Effector CD8-positive, alpha-beta T cell (primary cell): ENCODE measurements at regions not wholly inside any gene's neighbourhood (a gene's known extent, or its start where the extent isn't known, plus 50 kb on each side); places are given as distances from the start of the nearest gene placed in this dataset.

Experiments
- DNase-seq: peaks from one replicate; lab custom pipeline; 2025; lab: John Stamatoyannopoulos, UW

- no peak for DNase-seq
Observed at GRCh38 chr13:31081316-31081715, 80.4 kb downstream of the HSPH1 start.

- DNase-seq: no peak
Observed at GRCh38 chr13:31074756-31075155, 86.9 kb downstream of the HSPH1 start.

- no peak for DNase-seq
Observed at GRCh38 chr13:31073859-31074718, 87.6 kb downstream of the HSPH1 start.

- DNase-seq: no peak
Observed at GRCh38 chr13:31072041-31072440, 89.7 kb downstream of the HSPH1 start.

- DNase-seq: no peak
Observed at GRCh38 chr13:31069808-31070534, 91.7 kb downstream of the HSPH1 start.

GRCh38 chr13:31068119-31068423 lies 93.6 kb downstream of the HSPH1 start:
- DNase-seq: no peak

- no peak for DNase-seq
Observed at GRCh38 chr13:31067416-31068118, 94.1 kb downstream of the HSPH1 start.

GRCh38 chr13:31064636-31065035 lies 97.1 kb downstream of the HSPH1 start:
- DNase-seq: no peak

- DNase-seq: no peak
Observed at GRCh38 chr13:31063772-31064171, 97.9 kb downstream of the HSPH1 start.

GRCh38 chr13:31060655-31061054 lies 101.0 kb downstream of the HSPH1 start:
- no peak for DNase-seq

GRCh38 chr13:31060220-31060619 lies 101.5 kb downstream of the HSPH1 start:
- DNase-seq: no peak

- DNase-seq: no peak
Observed at GRCh38 chr13:31057403-31058033, 104.2 kb downstream of the HSPH1 start.

- DNase-seq: no peak
Observed at GRCh38 chr13:31056644-31057271, 104.9 kb downstream of the HSPH1 start.

GRCh38 chr13:31055589-31055988 lies 106.1 kb downstream of the HSPH1 start:
- no peak for DNase-seq

GRCh38 chr13:31054632-31055031 lies 107.1 kb downstream of the HSPH1 start:
- no peak for DNase-seq

- DNase-seq: no peak
Observed at GRCh38 chr13:31053896-31054295, 107.8 kb downstream of the HSPH1 start.

- no peak for DNase-seq
Observed at GRCh38 chr13:31053091-31053490, 108.6 kb downstream of the HSPH1 start.

- DNase-seq: no peak
Observed at GRCh38 chr13:31052478-31052877, 109.2 kb downstream of the HSPH1 start.

GRCh38 chr13:31051999-31052398 lies 109.7 kb downstream of the HSPH1 start:
- DNase-seq: no peak

- no peak for DNase-seq
Observed at GRCh38 chr13:31050486-31051400, 111.0 kb downstream of the HSPH1 start.

- no peak for DNase-seq
Observed at GRCh38 chr13:31049833-31050232, 111.9 kb downstream of the HSPH1 start.
